Choroid plexus epithelial cell (primary cell): ENCODE measurements at regions not wholly inside any gene's neighbourhood (a gene's known extent, or its start where the extent isn't known, plus 50 kb on each side); places are given as distances from the start of the nearest gene placed in this dataset.

Experiments used
- DNase-seq: peaks from one replicate; pipeline ENCODE4 v3.0.0-alpha.2; 2010; ENCODE audit warnings: low read depth
- H3K4me3 ChIP-seq: 2 replicates; pipeline ENCODE4 v1.5.1; 2011; ENCODE audit warnings: low read depth, mild to moderate bottlenecking, control low read depth, low read length, moderate library complexity
- CTCF ChIP-seq: conservative IDR thresholded peaks from 2 replicates; pipeline ENCODE4 v1.5.1; 2011; ENCODE audit warnings: low read depth, mild to moderate bottlenecking, control low read depth, inconsistent platforms, low read length, moderate library complexity

GRCh38 chr2:144270951-144271350, 249.0 kb downstream of the ZEB2 start:
- H3K4me3 ChIP-seq: no peak overlapping the region
- no peak for TF ChIP-seq CTCF
- no peak for DNase-seq

- DNase-seq: no peak
- no peak for TF ChIP-seq CTCF
- H3K4me3 ChIP-seq: no peak overlapping the region
These were observed 251.8 kb downstream of the ZEB2 start for GRCh38 chr2:144268036-144268678.

- no peak for DNase-seq
- H3K4me3 ChIP-seq: no peak overlapping the region
- no peak for TF ChIP-seq CTCF
These were observed 252.7 kb downstream of the ZEB2 start for GRCh38 chr2:144267239-144267638.

- H3K4me3 ChIP-seq: no peak overlapping the region
- DNase-seq: no peak
- TF ChIP-seq CTCF: no peak
These were observed 254.3 kb downstream of the ZEB2 start for GRCh38 chr2:144265654-144266053.

- TF ChIP-seq CTCF: no peak
- DNase-seq: no peak
- H3K4me3 ChIP-seq: no peak overlapping the region
These were observed 258.0 kb downstream of the ZEB2 start for GRCh38 chr2:144261966-144262365.

GRCh38 chr2:144261336-144261735, 258.6 kb downstream of the ZEB2 start:
- H3K4me3 ChIP-seq: no peak overlapping the region
- no peak for TF ChIP-seq CTCF
- DNase-seq: no peak

GRCh38 chr2:144259332-144259731, 260.6 kb downstream of the ZEB2 start:
- H3K4me3 ChIP-seq: no peak overlapping the region
- no peak for DNase-seq
- no peak for TF ChIP-seq CTCF
